HK-2 (cell line): ENCODE measurements at regions not wholly inside any gene's neighbourhood (a gene's known extent, or its start where the extent isn't known, plus 50 kb on each side); places are given as distances from the start of the nearest gene placed in this dataset.

Experiments used
- DNase-seq: peaks from one replicate; pipeline ENCODE4 v3.0.0-alpha.2; 2018; ENCODE audit not compliant: unreplicated experiment

GRCh38 chr5:54769746-54770145 is 215.6 kb downstream of the ESM1 start:
- no peak for DNase-seq

GRCh38 chr5:54769072-54769471 is 216.3 kb downstream of the ESM1 start:
- DNase-seq = no peak

GRCh38 chr5:54766748-54767147 is 218.6 kb downstream of the ESM1 start:
- no peak for DNase-seq

- no peak for DNase-seq
Measured at GRCh38 chr5:54765165-54766028, 220.0 kb downstream of the ESM1 start.

GRCh38 chr5:54764102-54765090 is 221.0 kb downstream of the ESM1 start:
- no peak for DNase-seq

GRCh38 chr5:54761213-54761701 is 224.1 kb downstream of the ESM1 start:
- no peak for DNase-seq

- no peak for DNase-seq
Measured at GRCh38 chr5:54760182-54760935, 225.0 kb downstream of the ESM1 start.

GRCh38 chr5:54758038-54758437 is 227.4 kb downstream of the ESM1 start:
- DNase-seq = no peak

- DNase-seq = no peak
Measured at GRCh38 chr5:54757541-54757940, 227.9 kb downstream of the ESM1 start.

GRCh38 chr5:54756796-54757402 is 228.5 kb downstream of the ESM1 start:
- DNase-seq = no peak

GRCh38 chr5:54756301-54756700 is 229.1 kb downstream of the ESM1 start:
- DNase-seq = no peak

- no peak for DNase-seq
Measured at GRCh38 chr5:54754878-54755277, 230.5 kb downstream of the ESM1 start.

GRCh38 chr5:54754420-54754819 is 231.0 kb downstream of the ESM1 start:
- no peak for DNase-seq

GRCh38 chr5:54753753-54754152 is 231.6 kb downstream of the ESM1 start:
- no peak for DNase-seq

GRCh38 chr5:54753034-54753433 is 232.4 kb downstream of the ESM1 start:
- no peak for DNase-seq

GRCh38 chr5:54748527-54748926 is 231.0 kb downstream of the SNX18 start:
- DNase-seq = no peak

- DNase-seq = no peak
Measured at GRCh38 chr5:54746777-54747398, 229.3 kb downstream of the SNX18 start.

- DNase-seq = no peak
Measured at GRCh38 chr5:54746346-54746745, 228.8 kb downstream of the SNX18 start.

- no peak for DNase-seq
Measured at GRCh38 chr5:54745599-54745998, 228.0 kb downstream of the SNX18 start.

GRCh38 chr5:54743997-54744788 is 226.6 kb downstream of the SNX18 start:
- DNase-seq = peak; percentile 35
